DOHH2 (cell line): ENCODE measurements at regions not wholly inside any gene's neighbourhood (a gene's known extent, or its start where the extent isn't known, plus 50 kb on each side); places are given as distances from the start of the nearest gene placed in this dataset.

Experiments
- CTCF ChIP-seq: fragments of 200-600 bp; sonication (generic); IDR thresholded peaks from one replicate; pipeline ENCODE4 v1.5.1; 2014; ENCODE audit warnings: antibody characterized with exemption, mild to moderate bottlenecking, low read depth, low read length; ENCODE audit not compliant: poor library complexity, severe bottlenecking
- EZH2phosphoT487 ChIP-seq: fragments of 200-600 bp; sonication (generic); IDR thresholded peaks from 2 replicates; pipeline ENCODE4 v1.6.1; 2017; ENCODE audit warnings: borderline replicate concordance, mild to moderate bottlenecking, antibody characterized with exemption, low read length, moderate library complexity, mixed read lengths

DNA sequence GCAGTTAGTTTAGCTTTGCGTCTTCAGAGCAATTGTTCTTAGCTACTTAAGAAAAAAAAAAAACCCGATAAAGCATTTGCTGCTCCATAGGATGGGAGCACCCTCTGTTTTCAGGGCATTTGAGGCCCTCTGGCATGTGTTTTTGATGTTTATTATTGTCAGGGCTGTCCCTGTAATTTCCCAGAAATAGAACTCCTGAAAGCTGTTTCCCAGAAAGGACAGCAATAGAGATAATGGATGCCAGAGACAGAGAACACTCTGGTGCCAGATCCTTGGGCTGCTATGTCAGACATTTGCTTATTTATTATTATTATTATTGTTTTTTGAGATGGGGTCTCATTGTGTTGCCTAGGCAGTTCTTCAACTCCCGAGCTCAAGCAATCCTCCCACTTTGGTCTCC is 201.3 kb downstream of the ALG10 start:
- TF ChIP-seq CTCF (no peak), EZH2phosphoT487 (no peak)
